H1 (cell line): ENCODE measurements at regions not wholly inside any gene's neighbourhood (a gene's known extent, or its start where the extent isn't known, plus 50 kb on each side); places are given as distances from the start of the nearest gene placed in this dataset.
A peak's percentile ranks its signal among the peaks of the same experiment; 100 is the strongest.

Experiments
- CTCF ChIA-PET: fragments of 300-600 bp; sonication (Branson Sonifier 250); formaldehyde crosslinking; loops from one replicate; lab custom pipeline; 2021; ENCODE audit not compliant: partially characterized antibody; lab: Charles Lee
- POLR2A ChIA-PET: fragments of 300-600 bp; sonication (Branson Sonifier 250); formaldehyde crosslinking; loops from one replicate; lab custom pipeline; 2021; ENCODE audit warnings: inconsistent platforms; ENCODE audit not compliant: partially characterized antibody; lab: Charles Lee
- DNase-seq, 2 experiments: peaks; one replicate each; pipeline versions ENCODE4 v3.0.0 to v3.0.0-alpha.2; 2010 to 2022; ENCODE audit warnings: low spot score in 2 of 2, low read depth in 1 of 2, mixed read lengths in 1 of 2
- FAIRE-seq: peaks from 2 replicates; lab custom pipeline; 2011; peaks lifted over from hg19 to GRCh38; lab: Jason Lieb, UNC
- H2AFZ ChIP-seq: 2 replicates; pipeline ENCODE4 v1.8.1; 2012; ENCODE audit warnings: low read length, inconsistent platforms
- H2AK5ac ChIP-seq: 2 replicates; pipeline ENCODE4 v1.6.1; 2013; ENCODE audit warnings: low read depth, low read length
- H2BK120ac ChIP-seq: replicated peaks from 2 replicates; pipeline ENCODE3; 2013; ENCODE audit warnings: low read depth, low read length, inconsistent platforms
- H2BK12ac ChIP-seq: 2 replicates; pipeline ENCODE4 v1.6.1; 2013; ENCODE audit warnings: low read depth, low read length
- H2BK15ac ChIP-seq: 2 replicates; pipeline ENCODE4 v1.6.1; 2013; ENCODE audit warnings: low read length
- H2BK20ac ChIP-seq: 2 replicates; pipeline ENCODE4 v1.6.1; 2013; ENCODE audit warnings: low read length
- H2BK5ac ChIP-seq: 2 replicates; pipeline ENCODE4 v1.6.1; 2013; ENCODE audit warnings: low read depth, low read length
- H3K14ac ChIP-seq: 2 replicates; pipeline ENCODE4 v1.6.1; 2013; ENCODE audit warnings: inconsistent platforms; ENCODE audit not compliant: insufficient read length
- H3K18ac ChIP-seq: 2 replicates; pipeline ENCODE4 v1.6.1; 2013; ENCODE audit warnings: low read length; ENCODE audit errors: extremely low read depth
- H3K23ac ChIP-seq: 2 replicates; pipeline ENCODE4 v1.6.1; 2013; ENCODE audit warnings: inconsistent platforms; ENCODE audit not compliant: insufficient read length
- H3K23me2 ChIP-seq: 2 replicates; pipeline ENCODE4 v1.6.1; 2013; ENCODE audit warnings: low read depth, low read length
- H3K27ac ChIP-seq: 2 replicates; pipeline ENCODE4 v1.6.1; 2011; ENCODE audit warnings: low read depth, low read length, inconsistent platforms
- H3K27me3 ChIP-seq, 4 experiments: replicated peaks in 1 of 4; 1 replicate in 1 of 4; 2 replicates in 3 of 4; pipeline versions ENCODE4 v1.6.1 to v1.8.1; 2011 to 2013; ENCODE audit warnings: low read length in 3 of 4, mild to moderate bottlenecking in 3 of 4, inconsistent platforms in 2 of 4, mixed read lengths in 2 of 4, moderate library complexity in 1 of 4; ENCODE audit not compliant: control insufficient read depth in 3 of 4, insufficient read depth in 3 of 4; ENCODE audit errors: extremely low read depth in 1 of 4
- H3K36me3 ChIP-seq, 4 experiments: 2 replicates each; pipeline versions ENCODE4 v1.6.1 to v1.8.1; 2011 to 2013; ENCODE audit warnings: mild to moderate bottlenecking in 4 of 4, low read length in 3 of 4, moderate library complexity in 2 of 4, control low read depth in 1 of 4, inconsistent platforms in 1 of 4; ENCODE audit not compliant: insufficient read depth in 4 of 4, control insufficient read depth in 2 of 4
- H3K4ac ChIP-seq: replicated peaks from 2 replicates; pipeline ENCODE3; 2013; ENCODE audit warnings: low read length, low read depth, mixed read lengths, inconsistent platforms; ENCODE audit not compliant: insufficient read length
- H3K4me1 ChIP-seq, 4 experiments: replicated peaks in 1 of 4; 1 replicate in 1 of 4; 2 replicates in 3 of 4; pipeline versions ENCODE4 v1.6.1 to v1.8.1; 2011 to 2013; ENCODE audit warnings: low read length in 3 of 4, inconsistent platforms in 2 of 4, mixed read lengths in 1 of 4; ENCODE audit not compliant: insufficient read depth in 4 of 4, control insufficient read depth in 3 of 4
- H3K4me2 ChIP-seq, 2 experiments: 2 replicates each; pipeline versions ENCODE4 v1.6.1 to v1.8.1; 2011 to 2013; ENCODE audit warnings: low read depth in 2 of 2, low read length in 2 of 2, control low read depth in 1 of 2, inconsistent platforms in 1 of 2, mild to moderate bottlenecking in 1 of 2; ENCODE audit not compliant: insufficient read depth in 1 of 2
- H3K4me3 ChIP-seq, 4 experiments: fragments of 200-600, 300-600 bp in 1 of 4; sonication (generic), shearing (Covaris generic), sonication (Bioruptor Twin) in 1 of 4; 2 replicates each; pipeline versions ENCODE4 v1.5.1 to v1.8.1; 2011 to 2016; ENCODE audit warnings: low read length in 4 of 4, low read depth in 3 of 4, control low read depth in 2 of 4, inconsistent platforms in 2 of 4, mild to moderate bottlenecking in 2 of 4, mixed read lengths in 1 of 4, moderate library complexity in 1 of 4; ENCODE audit not compliant: insufficient read depth in 2 of 4; ENCODE audit errors: extremely low read depth in 1 of 4
- H3K56ac ChIP-seq: replicated peaks from 2 replicates; pipeline ENCODE3; 2013; ENCODE audit warnings: low read depth, mild to moderate bottlenecking, mixed read lengths, low read length, inconsistent platforms; ENCODE audit not compliant: insufficient read length
- H3K79me1 ChIP-seq: 2 replicates; pipeline ENCODE4 v1.6.1; 2013; ENCODE audit warnings: low read depth, low read length, control low read depth
- H3K79me2 ChIP-seq, 2 experiments: 2 replicates each; pipeline versions ENCODE4 v1.6.1 to v1.8.1; 2012 to 2013; ENCODE audit warnings: low read length in 2 of 2, mild to moderate bottlenecking in 2 of 2, inconsistent platforms in 1 of 2; ENCODE audit not compliant: insufficient read depth in 2 of 2, control insufficient read depth in 1 of 2
- H3K9ac ChIP-seq, 4 experiments: replicated peaks in 1 of 4; 1 replicate in 1 of 4; 2 replicates in 3 of 4; pipeline versions ENCODE4 v1.6.1 to v1.8.1; 2011 to 2013; ENCODE audit warnings: low read depth in 3 of 4, low read length in 3 of 4, control low read depth in 2 of 4, mild to moderate bottlenecking in 2 of 4, moderate library complexity in 2 of 4, inconsistent platforms in 1 of 4; ENCODE audit errors: extremely low read depth in 1 of 4
- H3K9me3 ChIP-seq, 2 experiments: 2 replicates each; pipeline versions ENCODE4 v1.6.1 to v1.8.1; 2012 to 2013; ENCODE audit warnings: mild to moderate bottlenecking in 2 of 2, moderate library complexity in 2 of 2, control low read depth in 1 of 2, inconsistent platforms in 1 of 2, low read depth in 1 of 2, low read length in 1 of 2, mixed read lengths in 1 of 2; ENCODE audit not compliant: insufficient read depth in 2 of 2
- H4K20me1 ChIP-seq, 2 experiments: replicated peaks in 1 of 2; 2 replicates each; pipeline versions ENCODE3 to v1.8.1; 2011 to 2013; ENCODE audit warnings: inconsistent platforms in 2 of 2, low read length in 2 of 2, mild to moderate bottlenecking in 1 of 2; ENCODE audit not compliant: insufficient read depth in 2 of 2, control insufficient read depth in 1 of 2
- H4K5ac ChIP-seq: 2 replicates; pipeline ENCODE4 v1.6.1; 2013; ENCODE audit warnings: low read length, low read depth, mixed read lengths, inconsistent platforms; ENCODE audit not compliant: insufficient read length
- H4K8ac ChIP-seq: 2 replicates; pipeline ENCODE4 v1.8.0; 2013; ENCODE audit warnings: mild to moderate bottlenecking, moderate library complexity, low read length, inconsistent platforms; ENCODE audit not compliant: insufficient read depth; ENCODE audit errors: extremely low read depth
- H4K91ac ChIP-seq: replicated peaks from 2 replicates; pipeline ENCODE3; 2013; ENCODE audit warnings: low read length, mixed read lengths, inconsistent platforms; ENCODE audit not compliant: insufficient read length
- EGR1 ChIP-seq: IDR thresholded peaks from 2 replicates; pipeline ENCODE4 v1.6.1; 2011; ENCODE audit warnings: low read depth, low read length, borderline replicate concordance
- POU5F1 ChIP-seq: IDR thresholded peaks from 2 replicates; pipeline ENCODE4 v1.6.1; 2011; ENCODE audit warnings: low read depth, mild to moderate bottlenecking, low read length, moderate library complexity
- YY1 ChIP-seq: IDR thresholded peaks from 2 replicates; pipeline ENCODE4 v1.6.1; 2011; ENCODE audit warnings: low read depth, mild to moderate bottlenecking, low read length
- ZNF274 ChIP-seq: IDR thresholded peaks from 2 replicates; pipeline ENCODE4 v1.7.0; 2012; ENCODE audit warnings: low read length, borderline replicate concordance; ENCODE audit errors: extremely low read depth
- WGBS, 2 experiments: shearing (Covaris generic) in 1 of 2; methylation state at CpG; one replicate each; pipeline versions ENCODE4 v1.1.6 to v1.1.7; 2013 to 2015; ENCODE audit warnings: low lambda C conversion rate in 2 of 2, mixed read lengths in 2 of 2, inconsistent platforms in 1 of 2, low coverage in 1 of 2, missing lambda C conversion rate in 1 of 2; ENCODE audit not compliant: insufficient replicate concordance in 2 of 2, insufficient coverage in 1 of 2, insufficient read length in 1 of 2; ENCODE audit errors: extremely low coverage in 1 of 2, missing lambda C conversion rate in 1 of 2; 5-methylcytosine and 5-hydroxymethylcytosine counted together

DNA sequence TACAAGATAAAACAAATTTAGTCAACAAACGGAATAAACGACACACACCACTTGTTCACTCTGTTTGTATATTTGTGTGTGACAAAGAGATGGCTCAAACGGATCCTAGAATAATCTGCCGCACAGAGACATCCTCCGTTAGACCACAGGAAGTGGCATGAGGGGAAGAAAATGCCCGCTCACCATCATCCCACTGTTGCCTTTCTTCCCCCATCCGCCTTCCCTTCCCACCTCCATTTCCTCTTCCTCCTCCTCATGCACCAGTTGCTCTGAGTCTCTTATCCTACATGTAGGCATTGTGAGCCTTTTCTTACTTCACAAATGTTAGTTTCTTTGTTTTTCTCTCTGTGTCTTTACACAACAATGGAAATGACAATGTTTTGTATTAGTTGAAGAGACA lies 228.5 kb upstream of the SMIM21 start:
- Histone ChIP-seq H3K9me3 (peaks cover 0 to 5% of the 10 kb centered on the region in 2 experiments; a peak in 1 of 4 replicates), H3K4me1 (peaks cover 0 to 9% (median 4%) of the 10 kb centered on the region in 4 experiments; a peak in 4 of 7 replicates), H2AFZ (no peak overlapping the region), H2BK120ac (no peak overlapping the region), H3K4me2 (peak overlapping the region in 1 of 2 experiments; percentile 43; a peak in 1 of 4 replicates), H2BK12ac (no peak overlapping the region), H2BK15ac (no peak overlapping the region), H2BK5ac (no peak overlapping the region), H3K27me3 (no peaks in the 10 kb centered on the region), H3K23ac (no peak overlapping the region), H3K27ac (no peak overlapping the region), H3K23me2 (no peaks in the 10 kb centered on the region; the same call in 1 of the 2 replicates), H3K9ac (no peak overlapping the region), H4K8ac (no peak overlapping the region), H3K36me3 (no peaks in the 10 kb centered on the region), H3K56ac (no peak overlapping the region), H3K4ac (no peak overlapping the region), H4K91ac (peak overlapping the region; percentile 45), H4K5ac (no peak overlapping the region), H2BK20ac (no peak overlapping the region), H3K79me2 (no peaks in the 10 kb centered on the region), H3K14ac (no peak overlapping the region), H3K18ac (no peak overlapping the region), H4K20me1 (no peaks in the 10 kb centered on the region)
- FAIRE-seq: no peak
- ChIA-PET CTCF (no interaction called here), POLR2A (interaction anchor here (0.6 to 0.7 kb wide), 2 partner anchors 18 to 160 kb away, joined by 3 to 4 read pairs; no protein-coding TSS in a partner anchor)
- 58% methylated on average over 6 of the region's 7 CpGs; no CpG with 5 or more reads in 1 of the 2 experiments for WGBS, 2 experiments
- TF ChIP-seq POU5F1 (no peak), ZNF274 (no peak), EGR1 (no peak), YY1 (0 out of 2 replicates have a peak, but pooled peaks have one; percentile 36)
- TF ChIP-seq, all 59 proteins: peak for 1
- H3K4me3 ChIP-seq: no peak overlapping the region; a peak in 1 of 8 replicates
- no peak for DNase-seq
- H2AK5ac ChIP-seq: no peak overlapping the region
- no peaks in the 10 kb centered on the region for H3K79me1 ChIP-seq
